PFSK-1 (cell line): ENCODE measurements at regions not wholly inside any gene's neighbourhood (a gene's known extent, or its start where the extent isn't known, plus 50 kb on each side); places are given as distances from the start of the nearest gene placed in this dataset.

Experiments used
- FOXP2 ChIP-seq: optimal IDR thresholded peaks from 2 replicates; pipeline ENCODE3; 2011; ENCODE audit warnings: borderline replicate concordance, control low read depth, inconsistent platforms; ENCODE audit not compliant: insufficient read depth; ENCODE audit errors: extremely low read length, extremely low read depth
- POLR2AphosphoS5 ChIP-seq: IDR thresholded peaks from 2 replicates; pipeline ENCODE4 v1.6.1; 2012; ENCODE audit warnings: low read depth, mild to moderate bottlenecking, control low read depth, low read length, moderate library complexity

DNA sequence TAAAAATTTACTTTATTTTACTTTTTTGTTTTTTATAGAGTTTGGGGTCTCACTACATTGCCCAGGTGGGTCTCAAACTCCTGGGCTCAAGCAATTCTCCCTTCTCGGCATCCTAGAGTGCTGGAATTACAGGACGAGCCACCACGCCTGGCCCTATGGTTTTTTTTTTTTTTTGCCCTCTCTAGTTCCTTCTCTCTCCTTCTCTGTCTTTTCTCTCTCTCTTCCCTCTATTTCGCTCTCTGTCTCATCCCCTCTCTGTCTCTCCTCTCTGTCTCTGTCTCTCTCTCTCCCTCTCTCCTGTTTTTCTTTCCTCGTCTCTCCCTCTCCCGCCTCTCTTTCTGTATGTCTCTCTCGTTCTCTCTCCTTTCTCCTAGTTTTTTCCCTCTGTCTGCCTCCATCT lies 202.6 kb upstream of the LHX5 start:
- no peak for TF ChIP-seq POLR2AphosphoS5
- no peak for TF ChIP-seq FOXP2
